ENCODE measurements at regions not wholly inside any gene's neighbourhood (a gene's known extent, or its start where the extent isn't known, plus 50 kb on each side); places are given as distances from the start of the nearest gene placed in this dataset.

DNA sequence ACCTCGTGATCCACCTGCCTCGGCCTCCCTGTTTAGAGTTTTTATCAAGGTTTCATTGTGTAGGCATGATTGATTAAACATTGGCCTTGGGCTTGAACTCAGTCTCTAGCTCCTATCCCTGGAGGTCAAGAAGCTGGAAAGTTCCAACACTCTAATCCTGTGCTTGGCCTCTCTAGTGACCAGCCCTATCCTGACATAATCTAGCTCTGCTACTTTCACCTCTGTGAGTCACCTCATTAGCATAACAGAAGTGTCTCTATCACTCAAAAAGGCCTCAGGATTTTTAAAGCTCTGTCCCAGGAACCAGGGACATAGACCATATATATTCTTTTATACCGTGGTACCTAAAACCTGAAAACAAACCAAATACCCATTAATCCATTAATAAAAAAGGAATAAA lies 377.5 kb downstream of the CENPC start:
- H3K4me3 ChIP-seq (ENCODE audit: low read length), result no peak overlapping the region
- no peak for DNase-seq (ENCODE audit: low read depth)
- TF ChIP-seq, protein P1, sequence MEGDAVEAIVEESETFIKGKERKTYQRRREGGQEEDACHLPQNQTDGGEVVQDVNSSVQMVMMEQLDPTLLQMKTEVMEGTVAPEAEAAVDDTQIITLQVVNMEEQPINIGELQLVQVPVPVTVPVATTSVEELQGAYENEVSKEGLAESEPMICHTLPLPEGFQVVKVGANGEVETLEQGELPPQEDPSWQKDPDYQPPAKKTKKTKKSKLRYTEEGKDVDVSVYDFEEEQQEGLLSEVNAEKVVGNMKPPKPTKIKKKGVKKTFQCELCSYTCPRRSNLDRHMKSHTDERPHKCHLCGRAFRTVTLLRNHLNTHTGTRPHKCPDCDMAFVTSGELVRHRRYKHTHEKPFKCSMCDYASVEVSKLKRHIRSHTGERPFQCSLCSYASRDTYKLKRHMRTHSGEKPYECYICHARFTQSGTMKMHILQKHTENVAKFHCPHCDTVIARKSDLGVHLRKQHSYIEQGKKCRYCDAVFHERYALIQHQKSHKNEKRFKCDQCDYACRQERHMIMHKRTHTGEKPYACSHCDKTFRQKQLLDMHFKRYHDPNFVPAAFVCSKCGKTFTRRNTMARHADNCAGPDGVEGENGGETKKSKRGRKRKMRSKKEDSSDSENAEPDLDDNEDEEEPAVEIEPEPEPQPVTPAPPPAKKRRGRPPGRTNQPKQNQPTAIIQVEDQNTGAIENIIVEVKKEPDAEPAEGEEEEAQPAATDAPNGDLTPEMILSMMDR (conservative IDR thresholded peaks at IDR 0.05; ENCODE audit: low read depth, low read length), result no peak

DNA sequence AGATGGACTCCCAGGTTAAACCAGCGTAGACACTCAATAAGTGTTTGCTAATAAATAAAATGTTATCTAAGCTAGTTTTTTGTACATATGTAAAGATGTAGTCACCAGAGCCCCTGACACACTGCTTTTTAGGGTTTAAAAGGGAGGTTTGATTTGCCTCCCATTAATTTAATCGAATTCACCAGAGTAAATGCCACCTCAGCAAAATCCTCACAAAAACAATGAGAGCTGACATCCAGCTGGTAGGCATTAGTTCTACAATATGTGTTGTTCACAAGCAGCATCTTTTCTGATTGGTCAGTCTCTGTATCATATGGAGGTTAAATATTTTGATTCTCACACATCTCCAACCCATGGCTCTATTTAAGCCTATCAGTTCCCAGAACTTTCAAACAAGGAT lies 382.6 kb downstream of the CENPC start:
- DNase-seq (ENCODE audit: low read depth), result no peak
- H3K4me3 ChIP-seq (ENCODE audit: low read length), result no peak overlapping the region
- TF ChIP-seq, protein P1 (conservative IDR thresholded peaks at IDR 0.05; ENCODE audit: low read depth, low read length), result no peak

DNA sequence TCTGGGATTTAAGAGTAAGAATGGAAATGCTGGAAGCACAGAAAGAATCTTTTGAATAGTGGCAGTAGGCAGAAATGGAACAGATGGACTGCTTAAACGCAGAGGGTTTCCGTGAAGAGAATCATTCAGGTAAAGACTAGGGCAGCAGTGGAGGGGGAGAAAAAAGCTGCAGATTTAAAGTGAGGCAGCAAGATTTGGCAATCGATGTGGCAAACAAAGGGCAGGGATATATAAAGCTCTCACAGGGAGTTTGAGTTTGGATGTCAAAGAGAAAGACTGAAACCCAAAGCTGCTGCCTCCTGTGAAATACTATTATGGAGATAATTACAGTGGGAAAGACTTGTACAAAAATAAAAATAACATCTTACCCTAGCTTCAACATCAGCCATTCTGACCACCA lies 384.0 kb downstream of the CENPC start:
- DNase-seq (ENCODE audit: low read depth), result no peak
- H3K4me3 ChIP-seq (ENCODE audit: low read length), result no peak overlapping the region
- TF ChIP-seq, protein P1 (conservative IDR thresholded peaks at IDR 0.05; ENCODE audit: low read depth, low read length), result no peak

DNA sequence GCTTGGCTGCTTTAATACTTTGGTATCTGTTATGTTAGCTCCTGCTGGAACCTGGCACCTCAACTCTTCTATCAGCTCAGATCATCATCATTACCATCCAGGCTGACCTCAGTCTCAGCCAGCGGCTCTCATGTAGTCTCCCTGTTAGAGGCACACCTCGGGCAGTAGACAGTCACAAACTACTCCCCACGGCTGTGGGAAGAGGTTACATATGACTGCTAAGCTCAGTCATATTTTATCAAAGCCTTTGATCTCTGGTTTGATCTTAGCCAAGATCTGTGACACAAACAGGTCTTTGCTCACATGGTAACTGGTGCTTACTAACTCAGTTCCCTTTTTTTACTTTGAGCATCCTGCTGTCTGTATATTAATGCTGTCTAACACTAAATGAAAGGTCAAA lies 384.9 kb downstream of the CENPC start:
- TF ChIP-seq, protein P1 (conservative IDR thresholded peaks at IDR 0.05; ENCODE audit: low read depth, low read length), result no peak
- no peak for DNase-seq (ENCODE audit: low read depth)
- no peak overlapping the region for H3K4me3 ChIP-seq (ENCODE audit: low read length)

DNA sequence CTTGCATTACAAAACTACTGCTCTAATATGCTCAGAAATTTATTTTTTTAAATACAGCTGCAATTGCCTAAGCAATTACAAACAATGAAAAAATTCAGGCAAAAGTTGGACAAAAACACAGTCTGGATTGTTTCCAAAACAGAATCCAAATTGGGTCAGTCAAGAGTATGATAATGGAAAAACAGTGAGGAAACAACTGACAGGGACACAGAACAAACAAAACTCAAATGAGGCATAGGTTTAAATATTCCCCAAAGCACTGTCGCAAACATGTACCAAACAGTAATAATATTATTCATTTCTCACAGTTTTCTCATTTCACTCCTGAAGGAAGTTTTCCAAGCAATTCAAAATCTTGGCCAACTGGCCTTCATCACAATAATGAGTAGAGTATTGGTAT lies 386.6 kb downstream of the CENPC start:
- no peak for DNase-seq (ENCODE audit: low read depth)
- no peak overlapping the region for H3K4me3 ChIP-seq (ENCODE audit: low read length)
- TF ChIP-seq, protein P1 (conservative IDR thresholded peaks at IDR 0.05; ENCODE audit: low read depth, low read length), result no peak

DNA sequence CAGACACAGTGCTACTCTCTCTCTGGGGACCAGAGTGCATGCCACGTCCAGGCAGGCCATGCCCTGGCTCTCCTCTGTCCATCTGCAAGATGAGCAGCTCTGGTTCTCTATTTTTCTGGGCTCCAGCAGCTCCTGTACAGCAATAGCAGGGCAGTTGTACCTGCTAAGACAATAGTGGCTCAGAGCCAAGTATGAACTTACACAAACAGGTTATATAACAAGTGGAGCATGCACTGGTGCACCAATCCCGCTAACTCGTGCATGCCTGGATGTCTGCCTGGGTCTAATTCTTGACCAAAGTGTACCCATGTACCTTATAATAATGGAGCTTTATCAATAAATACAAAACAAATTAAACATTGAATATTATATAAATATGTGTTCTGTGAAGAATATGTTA lies 392.3 kb downstream of the CENPC start:
- TF ChIP-seq, protein P1 (conservative IDR thresholded peaks at IDR 0.05; ENCODE audit: low read depth, low read length), result no peak
- DNase-seq (ENCODE audit: low read depth), result no peak
- no peak overlapping the region for H3K4me3 ChIP-seq (ENCODE audit: low read length)

DNA sequence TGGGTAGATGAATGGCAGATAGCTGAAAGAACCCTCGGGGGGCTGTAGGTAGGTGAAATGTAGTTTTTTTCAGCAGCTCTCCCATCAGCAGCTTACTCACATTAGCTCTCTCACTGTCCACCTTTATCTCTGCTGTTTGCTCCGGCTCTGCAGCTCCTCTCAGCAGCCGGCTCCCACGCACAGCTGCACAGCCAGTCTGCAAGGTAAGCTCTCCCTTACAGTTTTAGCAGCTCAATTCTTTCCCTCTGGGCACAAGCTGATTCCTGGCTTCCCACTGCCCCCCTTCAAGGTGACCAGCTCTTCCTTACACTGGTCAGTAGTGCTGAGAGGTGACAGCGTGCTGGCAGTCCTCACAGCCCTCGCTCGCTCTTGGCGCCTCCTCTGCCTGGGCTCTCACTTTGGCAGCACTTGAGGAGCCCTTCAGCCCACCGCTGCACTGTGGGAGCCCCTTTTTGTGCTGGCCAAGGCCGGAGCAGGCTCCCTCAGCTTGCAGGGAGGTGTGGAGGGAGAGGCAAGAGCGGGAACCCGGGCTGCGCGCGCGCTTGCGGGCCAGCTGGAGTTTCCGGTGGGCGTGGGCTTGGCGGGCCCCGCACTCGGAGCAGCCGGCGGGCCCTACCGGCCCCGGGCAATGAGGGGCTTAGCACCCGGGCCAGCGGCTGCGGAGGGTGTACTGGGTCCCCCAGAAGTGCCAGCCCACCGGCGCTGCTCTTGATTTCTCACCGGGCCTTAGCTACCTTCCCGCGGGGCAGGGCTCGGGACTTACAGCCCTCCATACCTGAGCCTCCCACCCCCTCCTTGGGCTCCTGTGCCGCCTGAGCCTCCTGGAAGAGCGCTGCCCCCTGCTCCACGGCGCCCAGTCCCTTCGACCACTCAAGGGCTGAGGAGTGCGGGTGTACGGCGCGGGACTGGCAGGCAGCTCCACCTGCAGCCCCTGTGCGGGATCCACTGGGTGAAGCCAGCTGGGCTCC lies 393.6 kb downstream of the CENPC start:
- H3K4me3 ChIP-seq (ENCODE audit: low read length), result no peak overlapping the region
- TF ChIP-seq, protein P1 (conservative IDR thresholded peaks at IDR 0.05; ENCODE audit: low read depth, low read length), result no peak
- DNase-seq (ENCODE audit: low read depth), result no peak

Data from retinal pigment epithelial cell (primary cell).